Type B pancreatic cell (in vitro differentiated cells): ENCODE measurements at regions not wholly inside any gene's neighbourhood (a gene's known extent, or its start where the extent isn't known, plus 50 kb on each side); places are given as distances from the start of the nearest gene placed in this dataset.
A peak's percentile ranks its signal among the peaks of the same experiment; 100 is the strongest.

Experiments used
- DNase-seq: peaks from one replicate; pipeline ENCODE4 v3.0.0; 2021; ENCODE audit warnings: mixed read lengths; ENCODE audit not compliant: unreplicated experiment; ENCODE audit errors: extremely low spot score
- H3K27ac Mint-ChIP-seq: 2 replicates; pipeline ENCODE4 v1.8.0; 2021; ENCODE audit warnings: mild to moderate bottlenecking, mixed read lengths
- H3K27me3 Mint-ChIP-seq: 2 replicates; pipeline ENCODE4 v1.8.0; 2021; ENCODE audit warnings: mixed read lengths
- H3K36me3 Mint-ChIP-seq: 2 replicates; pipeline ENCODE4 v1.8.0; 2021; ENCODE audit warnings: mixed read lengths
- H3K4me1 Mint-ChIP-seq: one replicate; pipeline ENCODE4 v1.8.0; 2021; ENCODE audit warnings: mixed read lengths; ENCODE audit not compliant: unreplicated experiment
- H3K4me3 Mint-ChIP-seq: 2 replicates; pipeline ENCODE4 v1.8.0; 2021; ENCODE audit warnings: mild to moderate bottlenecking, mixed read lengths
- H3K9me3 Mint-ChIP-seq: 2 replicates; pipeline ENCODE4 v1.8.0; 2021; ENCODE audit warnings: mixed read lengths
- TF ChIP-seq, protein P1 (sequence below): fragments of 200-600 bp; sonication (generic); conservative IDR thresholded peaks from 2 replicates; pipeline ENCODE4 v1.5.0; 2021; ENCODE audit warnings: antibody characterized with exemption, mild to moderate bottlenecking

- Mint-ChIP-seq H3K4me1 (peaks cover 14% of the 10 kb centered on the region), H3K4me3 (no peak overlapping the region), H3K9me3 (no peaks in the 10 kb centered on the region)
Observed at GRCh38 chr12:18969512-18969911, 160.0 kb upstream of the PLEKHA5 start.

GRCh38 chr12:18970603-18971002, 158.9 kb upstream of the PLEKHA5 start:
- H3K4me1 Mint-ChIP-seq, result peaks cover 9% of the 10 kb centered on the region
- H3K27ac Mint-ChIP-seq, result peak overlapping the region; percentile 3
- DNase-seq, result no peak
- H3K36me3 Mint-ChIP-seq, result no peaks in the 10 kb centered on the region
- H3K4me3 Mint-ChIP-seq, result no peak overlapping the region
- TF ChIP-seq, protein P1, sequence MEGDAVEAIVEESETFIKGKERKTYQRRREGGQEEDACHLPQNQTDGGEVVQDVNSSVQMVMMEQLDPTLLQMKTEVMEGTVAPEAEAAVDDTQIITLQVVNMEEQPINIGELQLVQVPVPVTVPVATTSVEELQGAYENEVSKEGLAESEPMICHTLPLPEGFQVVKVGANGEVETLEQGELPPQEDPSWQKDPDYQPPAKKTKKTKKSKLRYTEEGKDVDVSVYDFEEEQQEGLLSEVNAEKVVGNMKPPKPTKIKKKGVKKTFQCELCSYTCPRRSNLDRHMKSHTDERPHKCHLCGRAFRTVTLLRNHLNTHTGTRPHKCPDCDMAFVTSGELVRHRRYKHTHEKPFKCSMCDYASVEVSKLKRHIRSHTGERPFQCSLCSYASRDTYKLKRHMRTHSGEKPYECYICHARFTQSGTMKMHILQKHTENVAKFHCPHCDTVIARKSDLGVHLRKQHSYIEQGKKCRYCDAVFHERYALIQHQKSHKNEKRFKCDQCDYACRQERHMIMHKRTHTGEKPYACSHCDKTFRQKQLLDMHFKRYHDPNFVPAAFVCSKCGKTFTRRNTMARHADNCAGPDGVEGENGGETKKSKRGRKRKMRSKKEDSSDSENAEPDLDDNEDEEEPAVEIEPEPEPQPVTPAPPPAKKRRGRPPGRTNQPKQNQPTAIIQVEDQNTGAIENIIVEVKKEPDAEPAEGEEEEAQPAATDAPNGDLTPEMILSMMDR, result no peak
- H3K9me3 Mint-ChIP-seq, result no peaks in the 10 kb centered on the region
- H3K27me3 Mint-ChIP-seq, result no peaks in the 10 kb centered on the region

More at GRCh38 chr12:18969512-18969911, 160.0 kb upstream of the PLEKHA5 start:
- TF ChIP-seq, protein P1, result no peak
- Mint-ChIP-seq H3K27ac (no peak overlapping the region), H3K36me3 (no peaks in the 10 kb centered on the region), H3K27me3 (no peaks in the 10 kb centered on the region)
- no peak for DNase-seq

DNA sequence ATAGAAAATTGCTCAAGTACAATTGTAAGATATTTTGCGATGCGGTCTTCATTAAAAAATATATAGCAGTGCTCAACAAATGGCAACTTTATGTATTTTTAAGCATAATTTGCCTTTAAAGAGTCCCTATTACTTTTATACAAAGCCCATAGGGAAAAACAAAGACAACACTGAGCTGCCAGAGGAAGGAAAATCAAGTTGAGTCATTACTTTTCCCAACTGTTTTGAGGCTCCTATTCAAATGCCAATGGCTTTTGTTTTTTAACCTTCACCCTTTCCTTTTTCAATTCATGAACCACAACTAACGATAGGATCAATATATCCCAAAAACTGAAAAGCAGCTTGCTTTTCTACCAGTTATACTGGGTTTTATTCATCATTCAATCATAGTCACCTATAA, 157.6 kb upstream of the PLEKHA5 start:
- no peak overlapping the region for H3K27ac Mint-ChIP-seq
- H3K27me3 Mint-ChIP-seq, result no peaks in the 10 kb centered on the region
- H3K4me1 Mint-ChIP-seq, result peaks cover 9% of the 10 kb centered on the region
- DNase-seq, result no peak
- no peak overlapping the region for H3K4me3 Mint-ChIP-seq
- peaks cover 9% of the 10 kb centered on the region for H3K9me3 Mint-ChIP-seq
- peaks cover 10% of the 10 kb centered on the region for H3K36me3 Mint-ChIP-seq
- TF ChIP-seq, protein P1, result no peak

- Mint-ChIP-seq H3K27ac (no peak overlapping the region), H3K36me3 (peaks cover 16% of the 10 kb centered on the region), H3K4me1 (peaks cover 8% of the 10 kb centered on the region), H3K27me3 (no peaks in the 10 kb centered on the region), H3K9me3 (peaks cover 20% of the 10 kb centered on the region), H3K4me3 (no peak overlapping the region)
- no peak for DNase-seq
- TF ChIP-seq, protein P1, result no peak
Observed at GRCh38 chr12:18975933-18976332, 153.6 kb upstream of the PLEKHA5 start.

GRCh38 chr12:18979401-18980126, 150.0 kb upstream of the PLEKHA5 start:
- TF ChIP-seq, protein P1, result no peak
- Mint-ChIP-seq H3K27me3 (no peaks in the 10 kb centered on the region), H3K36me3 (peaks cover 16% of the 10 kb centered on the region), H3K9me3 (peaks cover 20% of the 10 kb centered on the region), H3K4me3 (no peak overlapping the region), H3K27ac (no peak overlapping the region), H3K4me1 (no peaks in the 10 kb centered on the region)
- DNase-seq, result no peak
